ENCODE measurements at regions not wholly inside any gene's neighbourhood (a gene's known extent, or its start where the extent isn't known, plus 50 kb on each side); places are given as distances from the start of the nearest gene placed in this dataset.

- TF ChIP-seq MAX (IDR thresholded peaks at IDR 0.05; ENCODE audit: low read depth, low read length) (no peak), MYC (IDR thresholded peaks at IDR 0.05; ENCODE audit: low read depth, low read length) (no peak)
- no peak for DNase-seq (ENCODE audit: low read depth)
- H3K4me3 ChIP-seq (ENCODE audit: low read depth, low read length) = no peak overlapping the region
These were observed 255.1 kb upstream of the VEGFC start for GRCh38 chr4:177047851-177048174.

DNA sequence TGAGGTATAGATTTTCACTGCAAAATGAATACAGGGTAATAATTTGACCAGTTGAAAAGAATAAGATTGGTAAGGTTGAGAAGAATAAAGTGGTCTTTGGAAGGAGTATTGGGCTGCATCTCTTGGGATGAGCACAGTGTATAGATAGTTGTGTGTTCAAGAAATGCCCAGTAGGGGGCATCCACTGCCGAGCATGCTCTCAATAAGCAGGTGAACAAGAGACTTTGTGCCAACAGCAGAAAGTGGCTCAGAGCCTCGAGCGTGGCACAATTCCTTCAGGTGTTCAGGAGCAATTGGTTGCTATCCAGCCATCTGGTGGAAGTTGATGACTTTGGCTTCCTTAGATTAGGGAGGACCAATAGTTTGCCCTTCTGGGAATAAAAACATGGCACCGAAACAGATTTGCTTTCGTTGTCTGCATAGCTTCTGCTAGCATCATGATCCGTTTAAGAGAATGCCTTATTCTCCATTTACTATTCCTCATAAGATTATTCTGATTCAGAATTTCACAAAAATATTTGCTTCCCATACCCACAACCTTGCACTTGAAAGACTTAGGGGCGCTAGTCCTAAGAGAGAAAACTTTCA lies 258.1 kb upstream of the NEIL3 start:
- peak; percentile 61 for DNase-seq (ENCODE audit: low read depth)
- TF ChIP-seq CTCF (IDR thresholded peaks at IDR 0.05; ENCODE audit: low read depth, low read length) = peak; percentile 69
- no peak for TF ChIP-seq MAX (IDR thresholded peaks at IDR 0.05; ENCODE audit: low read depth, low read length)
- TF ChIP-seq MYC (IDR thresholded peaks at IDR 0.05; ENCODE audit: low read depth, low read length) = no peak
- no peak for TF ChIP-seq POLR2A (IDR thresholded peaks at IDR 0.05; ENCODE audit: extremely low read depth, insufficient read length)

DNA sequence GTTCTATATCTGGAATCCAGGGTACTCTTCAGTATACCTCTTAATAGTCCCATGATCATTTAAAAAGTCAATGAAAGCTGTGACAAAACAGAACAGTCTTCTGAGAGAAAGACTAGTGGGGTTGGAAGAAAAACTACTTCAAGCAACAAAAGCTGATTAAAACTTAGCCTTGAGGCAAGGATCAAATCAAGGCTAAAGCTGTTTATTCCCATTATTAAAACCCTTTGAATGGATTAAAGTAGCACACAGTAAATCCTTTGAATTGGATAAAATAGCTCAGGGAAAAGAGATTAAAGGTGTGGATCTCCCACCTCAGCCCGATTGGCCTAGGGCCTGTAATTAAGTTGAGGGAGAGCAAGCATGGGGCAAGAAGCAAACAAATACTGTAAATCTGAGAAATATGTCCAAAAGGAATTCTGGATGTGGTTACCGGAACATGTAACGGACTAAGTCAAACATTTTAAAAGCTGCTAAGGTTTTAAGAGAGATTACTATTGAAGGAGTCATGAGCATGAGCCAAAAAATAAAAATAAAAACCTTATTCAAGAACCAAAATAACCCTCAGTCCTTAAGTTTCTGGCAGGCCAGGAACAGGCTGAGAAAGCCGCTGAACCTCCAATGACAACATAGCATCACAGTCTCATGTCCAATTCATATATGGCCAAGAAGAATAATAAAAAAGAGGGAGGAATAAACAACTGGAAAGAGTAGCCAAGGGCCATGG lies 257.3 kb upstream of the NEIL3 start:
- no peak for DNase-seq (ENCODE audit: low read depth)
- no peak overlapping the region for H3K4me3 ChIP-seq (ENCODE audit: low read depth, low read length)
- TF ChIP-seq MAX (IDR thresholded peaks at IDR 0.05; ENCODE audit: low read depth, low read length) = no peak
- no peak for TF ChIP-seq POLR2A (IDR thresholded peaks at IDR 0.05; ENCODE audit: extremely low read depth, insufficient read length)
- no peak for TF ChIP-seq CTCF (IDR thresholded peaks at IDR 0.05; ENCODE audit: low read depth, low read length)
- no peak for TF ChIP-seq MYC (IDR thresholded peaks at IDR 0.05; ENCODE audit: low read depth, low read length)

More for the DNA sequence above, 258.1 kb upstream of the NEIL3 start:
- H3K4me3 ChIP-seq (ENCODE audit: low read depth, low read length) = no peak overlapping the region

- no peak for DNase-seq (ENCODE audit: low read depth)
- H3K4me3 ChIP-seq (ENCODE audit: low read depth, low read length) = no peak overlapping the region
- TF ChIP-seq POLR2A (IDR thresholded peaks at IDR 0.05; ENCODE audit: extremely low read depth, insufficient read length) (no peak), MAX (IDR thresholded peaks at IDR 0.05; ENCODE audit: low read depth, low read length) (no peak)
These were observed 252.5 kb upstream of the NEIL3 start for GRCh38 chr4:177057186-177057585.

DNA sequence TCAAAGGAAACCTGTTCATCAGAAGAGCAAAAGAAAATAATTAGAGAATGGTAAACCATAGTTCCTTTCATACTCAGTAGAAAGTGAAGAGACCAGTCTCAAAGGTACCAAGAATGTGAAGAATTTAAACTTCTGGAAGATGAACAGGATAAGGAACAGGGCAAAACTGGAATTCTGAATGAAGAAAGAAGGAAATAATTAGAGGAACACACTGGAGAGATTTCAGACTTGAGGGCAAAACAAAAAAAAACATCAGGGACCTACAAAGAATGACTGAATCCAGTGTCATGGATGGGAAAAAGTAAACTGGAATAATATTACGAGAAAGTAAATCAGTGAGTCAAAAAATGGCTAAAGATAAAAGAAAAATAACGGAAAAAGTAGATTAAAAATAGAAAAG lies 245.6 kb upstream of the NEIL3 start:
- H3K4me3 ChIP-seq (ENCODE audit: low read depth, low read length) = no peak overlapping the region
- no peak for DNase-seq (ENCODE audit: low read depth)
- no peak for TF ChIP-seq POLR2A (IDR thresholded peaks at IDR 0.05; ENCODE audit: extremely low read depth, insufficient read length)
- no peak for TF ChIP-seq MAX (IDR thresholded peaks at IDR 0.05; ENCODE audit: low read depth, low read length)
- no peak for TF ChIP-seq CTCF (IDR thresholded peaks at IDR 0.05; ENCODE audit: low read depth, low read length)

- TF ChIP-seq POLR2A (IDR thresholded peaks at IDR 0.05; ENCODE audit: extremely low read depth, insufficient read length) = no peak
- TF ChIP-seq MYC (IDR thresholded peaks at IDR 0.05; ENCODE audit: low read depth, low read length) = no peak
- no peak for TF ChIP-seq MAX (IDR thresholded peaks at IDR 0.05; ENCODE audit: low read depth, low read length)
- no peak for TF ChIP-seq CTCF (IDR thresholded peaks at IDR 0.05; ENCODE audit: low read depth, low read length)
- H3K4me3 ChIP-seq (ENCODE audit: low read depth, low read length) = no peak overlapping the region
- peak; percentile 5 for DNase-seq (ENCODE audit: low read depth)
These were observed 244.8 kb upstream of the NEIL3 start for GRCh38 chr4:177064729-177065394.

Measured in NB4 (cell line).